Fibroblast of pulmonary artery (primary cell): ENCODE measurements at regions not wholly inside any gene's neighbourhood (a gene's known extent, or its start where the extent isn't known, plus 50 kb on each side); places are given as distances from the start of the nearest gene placed in this dataset.

Source experiments
- DNase-seq: peaks from one replicate; pipeline ENCODE4 v3.0.0-alpha.2; 2010; ENCODE audit warnings: low read depth
- H3K4me3 ChIP-seq: replicated peaks from 2 replicates; pipeline ENCODE4 v1.5.1; 2011; ENCODE audit warnings: low read depth, mild to moderate bottlenecking, control low read depth, low read length, moderate library complexity
- CTCF ChIP-seq: IDR thresholded peaks from 2 replicates; pipeline ENCODE4 v1.5.1; 2011; ENCODE audit warnings: mild to moderate bottlenecking, control low read depth, low read length, inconsistent platforms; ENCODE audit errors: missing control alignments

- no peak for TF ChIP-seq CTCF
- no peak overlapping the region for H3K4me3 ChIP-seq
- DNase-seq, result no peak
Observed at GRCh38 chr13:85379433-85379832, 419.8 kb downstream of the SLITRK6 start.

- TF ChIP-seq CTCF, result no peak
- DNase-seq, result no peak
- no peak overlapping the region for H3K4me3 ChIP-seq
Observed at GRCh38 chr13:85377783-85378182, 421.4 kb downstream of the SLITRK6 start.

GRCh38 chr13:85373322-85373721 lies 425.9 kb downstream of the SLITRK6 start:
- DNase-seq, result no peak
- TF ChIP-seq CTCF, result no peak
- no peak overlapping the region for H3K4me3 ChIP-seq

GRCh38 chr13:85371254-85371653 lies 428.0 kb downstream of the SLITRK6 start:
- no peak overlapping the region for H3K4me3 ChIP-seq
- TF ChIP-seq CTCF, result no peak
- DNase-seq, result no peak

- TF ChIP-seq CTCF, result no peak
- DNase-seq, result no peak
- no peak overlapping the region for H3K4me3 ChIP-seq
Observed at GRCh38 chr13:85368686-85369085, 430.5 kb downstream of the SLITRK6 start.

- no peak for TF ChIP-seq CTCF
- DNase-seq, result peak; percentile 28
- no peak overlapping the region for H3K4me3 ChIP-seq
Observed at GRCh38 chr13:85367887-85368286, 431.3 kb downstream of the SLITRK6 start.

- TF ChIP-seq CTCF, result no peak
- H3K4me3 ChIP-seq, result no peak overlapping the region
- DNase-seq, result peak; percentile 39
Observed at GRCh38 chr13:85366759-85367417, 432.3 kb downstream of the SLITRK6 start.
